ENCODE measurements at regions not wholly inside any gene's neighbourhood (a gene's known extent, or its start where the extent isn't known, plus 50 kb on each side); places are given as distances from the start of the nearest gene placed in this dataset.

GRCh38 chr9:108224716-108225115 is 631.1 kb downstream of the ACTL7B start:
- TF ChIP-seq CTCF (IDR thresholded peaks at IDR 0.05) (no peak), POLR2A (IDR thresholded peaks at IDR 0.05) (no peak)

All from right lobe of liver (tissue), 4 donors.